ENCODE measurements at regions not wholly inside any gene's neighbourhood (a gene's known extent, or its start where the extent isn't known, plus 50 kb on each side); places are given as distances from the start of the nearest gene placed in this dataset.

DNA sequence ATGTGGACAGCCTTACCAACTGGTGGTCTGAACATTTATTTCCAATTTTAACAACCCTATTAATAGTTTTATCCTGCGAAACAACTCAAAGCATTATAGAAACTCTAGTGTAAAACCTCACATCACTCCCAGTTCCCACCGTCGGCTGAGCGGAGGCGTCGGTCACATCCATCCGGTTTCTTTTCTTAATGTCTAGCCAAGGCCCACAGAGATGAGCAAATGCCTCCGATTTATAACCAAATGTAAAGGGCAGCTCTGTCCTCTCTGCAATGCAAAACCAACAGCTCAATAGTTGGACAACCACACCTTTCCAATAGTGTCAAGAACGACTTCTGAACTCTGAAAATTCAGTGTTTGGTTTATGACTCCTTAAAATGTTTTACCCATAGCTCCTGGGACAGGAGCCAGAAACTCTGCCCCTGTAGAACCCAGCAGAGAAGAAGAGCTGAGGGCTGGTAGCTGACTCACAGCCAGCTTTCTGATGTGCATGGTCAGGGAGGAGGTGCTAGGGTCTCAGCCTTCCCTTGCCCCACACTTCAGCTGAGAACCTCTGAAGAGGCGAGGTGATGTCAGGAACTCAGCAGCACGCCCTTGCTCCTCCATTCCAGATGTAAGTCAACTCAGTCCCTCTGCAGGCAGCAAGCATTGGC, 90.2 kb upstream of the UQCRFS1 start:
- TF ChIP-seq POLR2A (IDR thresholded peaks at IDR 0.05) (no peak), POLR2AphosphoS5 (IDR thresholded peaks at IDR 0.05) (no peak), EP300 (IDR thresholded peaks at IDR 0.05) (no peak)
- TF ChIP-seq, protein P1, sequence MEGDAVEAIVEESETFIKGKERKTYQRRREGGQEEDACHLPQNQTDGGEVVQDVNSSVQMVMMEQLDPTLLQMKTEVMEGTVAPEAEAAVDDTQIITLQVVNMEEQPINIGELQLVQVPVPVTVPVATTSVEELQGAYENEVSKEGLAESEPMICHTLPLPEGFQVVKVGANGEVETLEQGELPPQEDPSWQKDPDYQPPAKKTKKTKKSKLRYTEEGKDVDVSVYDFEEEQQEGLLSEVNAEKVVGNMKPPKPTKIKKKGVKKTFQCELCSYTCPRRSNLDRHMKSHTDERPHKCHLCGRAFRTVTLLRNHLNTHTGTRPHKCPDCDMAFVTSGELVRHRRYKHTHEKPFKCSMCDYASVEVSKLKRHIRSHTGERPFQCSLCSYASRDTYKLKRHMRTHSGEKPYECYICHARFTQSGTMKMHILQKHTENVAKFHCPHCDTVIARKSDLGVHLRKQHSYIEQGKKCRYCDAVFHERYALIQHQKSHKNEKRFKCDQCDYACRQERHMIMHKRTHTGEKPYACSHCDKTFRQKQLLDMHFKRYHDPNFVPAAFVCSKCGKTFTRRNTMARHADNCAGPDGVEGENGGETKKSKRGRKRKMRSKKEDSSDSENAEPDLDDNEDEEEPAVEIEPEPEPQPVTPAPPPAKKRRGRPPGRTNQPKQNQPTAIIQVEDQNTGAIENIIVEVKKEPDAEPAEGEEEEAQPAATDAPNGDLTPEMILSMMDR (IDR thresholded peaks at IDR 0.05) = no peak
- no peaks in the 10 kb centered on the region for H3K4me1 ChIP-seq
- WGBS = 88% methylated on average over 11 of the region's 11 CpGs
- no peak overlapping the region for H3K4me3 ChIP-seq
- no peak overlapping the region for H3K27ac ChIP-seq
- DNase-seq (ENCODE audit: low spot score in 2 of 2) = peak in 1 of 2 donors; percentile 28
- peaks cover 19% of the 10 kb centered on the region for H3K27me3 ChIP-seq
- H3K9me3 ChIP-seq = no peaks in the 10 kb centered on the region
- no peaks in the 10 kb centered on the region for H3K36me3 ChIP-seq

DNA sequence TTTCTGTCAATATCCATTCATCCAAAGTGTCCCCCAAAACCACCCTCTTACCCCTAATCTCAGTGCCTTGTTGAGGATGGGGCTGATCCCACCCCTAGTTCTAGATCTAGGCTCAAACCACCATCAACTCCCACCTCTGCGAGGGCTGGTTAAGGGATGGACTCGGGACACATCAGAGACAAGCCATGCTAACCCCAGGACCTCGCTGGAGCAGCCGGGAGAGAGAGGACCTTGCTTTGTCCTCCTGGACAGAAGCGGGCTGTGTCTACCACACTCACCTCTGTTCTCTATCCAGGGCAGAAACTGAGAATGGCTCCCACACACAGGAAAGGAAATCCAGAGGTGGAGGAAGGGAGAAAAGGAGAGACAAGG, 90.8 kb upstream of the UQCRFS1 start:
- no peaks in the 10 kb centered on the region for H3K9me3 ChIP-seq
- DNase-seq (ENCODE audit: low spot score in 2 of 2) = peak in 1 of 2 donors; percentile 45
- H3K36me3 ChIP-seq = no peaks in the 10 kb centered on the region
- H3K4me1 ChIP-seq = no peaks in the 10 kb centered on the region
- H3K27me3 ChIP-seq = peaks cover 24% of the 10 kb centered on the region
- no peak for TF ChIP-seq POLR2A (IDR thresholded peaks at IDR 0.05)
- no peak for TF ChIP-seq POLR2AphosphoS5 (IDR thresholded peaks at IDR 0.05)
- TF ChIP-seq, protein P1 (IDR thresholded peaks at IDR 0.05) = no peak
- no peak for TF ChIP-seq EP300 (IDR thresholded peaks at IDR 0.05)
- 79% methylated on average over 5 of the region's 5 CpGs for WGBS
- no peak overlapping the region for H3K27ac ChIP-seq
- H3K4me3 ChIP-seq = no peak overlapping the region

DNA sequence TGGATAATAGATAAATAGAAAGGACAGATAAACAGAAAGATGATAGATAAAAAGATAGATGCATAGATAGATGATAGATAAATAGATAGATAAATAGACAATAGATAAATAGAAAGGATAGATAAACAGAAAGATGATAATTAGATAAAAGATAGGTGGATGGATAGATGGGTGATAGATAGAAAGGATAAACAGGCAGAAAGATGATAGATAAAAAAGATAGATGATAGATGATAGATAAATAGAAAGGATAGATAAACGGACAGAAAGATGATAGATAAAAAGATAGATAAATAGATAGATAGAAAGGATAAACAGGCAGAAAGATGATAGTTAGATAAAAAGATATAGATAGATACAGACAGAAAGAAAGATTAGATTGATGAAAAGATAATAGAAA, 92.3 kb upstream of the UQCRFS1 start:
- TF ChIP-seq, protein P1 (IDR thresholded peaks at IDR 0.05) = no peak
- TF ChIP-seq POLR2AphosphoS5 (IDR thresholded peaks at IDR 0.05) (no peak), POLR2A (IDR thresholded peaks at IDR 0.05) (no peak), EP300 (IDR thresholded peaks at IDR 0.05) (no peak)
- 74% methylated on average over 1 of the region's 1 CpG for WGBS
- H3K4me3 ChIP-seq = no peak overlapping the region
- no peaks in the 10 kb centered on the region for H3K4me1 ChIP-seq
- no peaks in the 10 kb centered on the region for H3K9me3 ChIP-seq
- no peak for DNase-seq (ENCODE audit: low spot score in 2 of 2)
- H3K27me3 ChIP-seq = peaks cover 40% of the 10 kb centered on the region
- no peaks in the 10 kb centered on the region for H3K36me3 ChIP-seq
- no peak overlapping the region for H3K27ac ChIP-seq

DNA sequence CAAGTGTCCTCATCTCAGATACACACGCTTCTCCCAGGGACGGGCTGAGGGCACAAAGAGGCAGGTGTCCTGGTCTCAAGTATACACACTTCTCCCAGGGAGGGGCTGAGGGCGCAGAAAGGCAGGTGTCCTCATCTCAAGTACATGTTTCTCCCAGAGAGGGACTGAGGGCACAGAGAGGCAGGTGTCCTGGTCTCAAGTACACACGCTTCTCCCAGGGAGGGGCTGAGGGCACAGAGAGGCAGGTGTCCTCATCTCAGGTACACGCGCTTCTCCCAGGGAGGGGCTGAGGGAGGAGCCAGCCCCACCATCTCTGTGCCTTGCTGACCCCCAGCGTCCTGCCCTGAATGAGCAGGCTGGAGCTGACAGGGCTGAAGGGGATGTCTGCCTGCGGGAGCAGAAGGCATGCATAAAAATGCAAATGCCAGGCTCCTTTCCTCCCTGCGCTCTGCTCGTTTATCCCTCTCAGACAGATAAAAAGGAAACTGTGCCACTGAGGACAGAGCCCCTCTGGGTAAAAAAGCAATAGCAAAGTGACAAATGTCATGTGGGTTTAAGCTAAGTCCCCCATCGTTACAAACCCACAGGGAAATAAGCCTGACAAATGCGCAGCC, 96.1 kb upstream of the UQCRFS1 start:
- Histone ChIP-seq H3K36me3 (no peaks in the 10 kb centered on the region), H3K27ac (no peak overlapping the region), H3K4me3 (no peak overlapping the region), H3K9me3 (no peaks in the 10 kb centered on the region), H3K27me3 (peaks cover 65% of the 10 kb centered on the region), H3K4me1 (no peaks in the 10 kb centered on the region)
- TF ChIP-seq EP300 (IDR thresholded peaks at IDR 0.05) = no peak
- TF ChIP-seq, protein P1 (IDR thresholded peaks at IDR 0.05) = no peak
- TF ChIP-seq POLR2AphosphoS5 (IDR thresholded peaks at IDR 0.05) = no peak
- no peak for TF ChIP-seq POLR2A (IDR thresholded peaks at IDR 0.05)
- 17% methylated on average over 10 of the region's 12 CpGs for WGBS
- DNase-seq (ENCODE audit: low spot score in 2 of 2) = no peak

DNA sequence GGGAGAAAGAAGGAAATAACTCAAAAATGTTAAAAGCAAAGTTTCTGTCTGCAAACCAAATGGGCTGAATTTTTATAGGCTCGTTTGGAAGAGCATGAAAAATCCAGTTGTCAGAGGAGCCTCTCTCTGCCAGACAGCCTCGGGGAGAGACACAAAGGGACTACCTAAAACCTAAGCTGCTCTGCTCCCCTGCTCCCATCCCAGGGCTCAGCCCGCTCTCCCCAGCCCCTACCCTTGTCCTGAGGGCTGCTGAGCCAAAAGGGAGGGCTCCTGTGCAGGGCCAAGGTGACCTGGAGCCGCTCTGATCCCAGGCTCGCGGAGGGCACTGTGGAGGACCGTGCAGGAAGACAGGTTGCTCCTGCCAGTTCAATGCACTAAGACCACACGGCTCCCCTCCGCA, 96.7 kb upstream of the UQCRFS1 start:
- Histone ChIP-seq H3K27ac (no peak overlapping the region), H3K27me3 (peaks cover 65% of the 10 kb centered on the region), H3K4me1 (no peaks in the 10 kb centered on the region), H3K4me3 (no peak overlapping the region), H3K9me3 (no peaks in the 10 kb centered on the region), H3K36me3 (no peaks in the 10 kb centered on the region)
- TF ChIP-seq POLR2A (IDR thresholded peaks at IDR 0.05) (no peak), POLR2AphosphoS5 (IDR thresholded peaks at IDR 0.05) (no peak), EP300 (IDR thresholded peaks at IDR 0.05) (no peak)
- TF ChIP-seq, protein P1 (IDR thresholded peaks at IDR 0.05) = no peak
- DNase-seq (ENCODE audit: low spot score in 2 of 2) = no peak
- 36% methylated on average over 9 of the region's 9 CpGs for WGBS
